ENCODE measurements at regions not wholly inside any gene's neighbourhood (a gene's known extent, or its start where the extent isn't known, plus 50 kb on each side); places are given as distances from the start of the nearest gene placed in this dataset.

DNA sequence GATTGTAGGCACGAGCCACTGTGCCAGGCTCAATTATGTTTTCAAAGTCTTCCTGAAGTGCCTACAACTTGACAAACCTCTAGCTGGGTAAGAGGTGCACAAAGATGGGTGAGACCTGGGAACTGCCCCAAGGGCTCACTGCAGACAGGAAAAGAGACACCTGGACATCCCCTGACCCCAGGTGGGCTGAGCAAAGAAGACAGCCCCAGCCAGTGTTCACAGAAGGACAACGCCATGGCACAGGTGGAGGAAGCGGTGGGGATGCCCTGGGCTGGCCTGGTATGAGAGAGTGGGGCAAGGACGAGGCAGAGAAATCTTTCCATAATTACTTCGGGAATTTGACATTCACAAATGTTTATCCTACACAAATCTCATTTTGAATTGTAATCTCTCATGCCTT lies 278.9 kb downstream of the SMOC2 start:
- TF ChIP-seq POLR2A (IDR thresholded peaks at IDR 0.05) (no peak), EP300 (IDR thresholded peaks at IDR 0.05) (no peak)
- no peak overlapping the region for H3K27ac ChIP-seq
- no peak overlapping the region for H3K4me3 ChIP-seq
- peaks cover 0 to 6% (median 0%) of the 10 kb centered on the region in 4 donors for H3K9me3 ChIP-seq
- no peaks in the 10 kb centered on the region for H3K36me3 ChIP-seq
- H3K4me1 ChIP-seq: no peaks in the 10 kb centered on the region
- 83 to 90% (median 86%) methylated on average over 4 to 5 of the region's 5 CpGs for WGBS, 5 donors
- no peaks in the 10 kb centered on the region for H3K27me3 ChIP-seq
- intact Hi-C loops (cut with DNase I; ENCODE audit: low total_unique reads): no loop called here
- DNase-seq: no peak

DNA sequence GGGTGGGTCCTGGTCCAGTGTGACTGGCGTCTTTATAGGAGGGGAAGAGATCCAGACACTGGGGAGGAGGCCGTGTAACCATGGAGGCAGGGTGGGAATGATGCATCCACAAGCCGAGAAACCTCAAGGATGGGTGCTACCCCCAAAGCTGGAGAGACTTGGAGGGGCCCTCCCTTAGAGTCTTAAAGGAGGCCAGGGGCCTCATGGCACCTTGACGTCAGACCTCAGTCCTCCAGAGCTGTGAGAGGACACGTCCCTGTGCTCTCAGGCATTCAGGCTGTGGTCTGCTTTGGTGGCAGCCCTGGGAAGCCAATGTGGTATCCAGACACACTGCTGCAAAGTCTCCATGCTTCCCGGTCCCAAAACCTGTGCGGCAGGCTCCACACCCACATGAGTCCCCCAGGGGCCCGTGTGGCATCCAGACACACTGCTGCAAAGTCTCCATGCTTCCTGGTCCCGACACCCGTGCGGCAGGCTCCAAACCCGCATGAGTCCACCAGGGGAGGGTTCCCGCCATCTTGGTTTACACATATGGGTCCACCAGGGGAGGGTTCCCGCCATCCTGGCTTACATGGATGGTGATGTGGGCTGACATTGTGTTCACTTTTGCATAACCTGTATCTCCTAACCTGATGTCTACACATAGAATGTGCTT lies 278.0 kb downstream of the SMOC2 start:
- H3K4me1 ChIP-seq: no peaks in the 10 kb centered on the region
- WGBS, 5 donors: 81 to 94% (median 90%) methylated on average over 13 to 14 of the region's 14 CpGs
- no peak overlapping the region for H3K4me3 ChIP-seq
- H3K27me3 ChIP-seq: no peaks in the 10 kb centered on the region
- no peak for DNase-seq
- peaks cover 0 to 2% (median 0%) of the 10 kb centered on the region in 4 donors for H3K9me3 ChIP-seq
- intact Hi-C loops (cut with DNase I; ENCODE audit: low total_unique reads): no loop called here
- no peak for TF ChIP-seq EP300 (IDR thresholded peaks at IDR 0.05)
- no peak for TF ChIP-seq POLR2A (IDR thresholded peaks at IDR 0.05)
- TF ChIP-seq POLR2AphosphoS5 (IDR thresholded peaks at IDR 0.05): no peak
- TF ChIP-seq, protein P1, sequence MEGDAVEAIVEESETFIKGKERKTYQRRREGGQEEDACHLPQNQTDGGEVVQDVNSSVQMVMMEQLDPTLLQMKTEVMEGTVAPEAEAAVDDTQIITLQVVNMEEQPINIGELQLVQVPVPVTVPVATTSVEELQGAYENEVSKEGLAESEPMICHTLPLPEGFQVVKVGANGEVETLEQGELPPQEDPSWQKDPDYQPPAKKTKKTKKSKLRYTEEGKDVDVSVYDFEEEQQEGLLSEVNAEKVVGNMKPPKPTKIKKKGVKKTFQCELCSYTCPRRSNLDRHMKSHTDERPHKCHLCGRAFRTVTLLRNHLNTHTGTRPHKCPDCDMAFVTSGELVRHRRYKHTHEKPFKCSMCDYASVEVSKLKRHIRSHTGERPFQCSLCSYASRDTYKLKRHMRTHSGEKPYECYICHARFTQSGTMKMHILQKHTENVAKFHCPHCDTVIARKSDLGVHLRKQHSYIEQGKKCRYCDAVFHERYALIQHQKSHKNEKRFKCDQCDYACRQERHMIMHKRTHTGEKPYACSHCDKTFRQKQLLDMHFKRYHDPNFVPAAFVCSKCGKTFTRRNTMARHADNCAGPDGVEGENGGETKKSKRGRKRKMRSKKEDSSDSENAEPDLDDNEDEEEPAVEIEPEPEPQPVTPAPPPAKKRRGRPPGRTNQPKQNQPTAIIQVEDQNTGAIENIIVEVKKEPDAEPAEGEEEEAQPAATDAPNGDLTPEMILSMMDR (IDR thresholded peaks at IDR 0.05): no peak
- no peak overlapping the region for H3K27ac ChIP-seq
- no peaks in the 10 kb centered on the region for H3K36me3 ChIP-seq

Small RNAs in the stretch of these regions (small RNA-seq; reads per million reads assigned to genes)
- 0 reads per million in 4 donors for gene AL513210.1

Measured in stomach (tissue), 8 donors.